ENCODE measurements at regions not wholly inside any gene's neighbourhood (a gene's known extent, or its start where the extent isn't known, plus 50 kb on each side); places are given as distances from the start of the nearest gene placed in this dataset.

DNA sequence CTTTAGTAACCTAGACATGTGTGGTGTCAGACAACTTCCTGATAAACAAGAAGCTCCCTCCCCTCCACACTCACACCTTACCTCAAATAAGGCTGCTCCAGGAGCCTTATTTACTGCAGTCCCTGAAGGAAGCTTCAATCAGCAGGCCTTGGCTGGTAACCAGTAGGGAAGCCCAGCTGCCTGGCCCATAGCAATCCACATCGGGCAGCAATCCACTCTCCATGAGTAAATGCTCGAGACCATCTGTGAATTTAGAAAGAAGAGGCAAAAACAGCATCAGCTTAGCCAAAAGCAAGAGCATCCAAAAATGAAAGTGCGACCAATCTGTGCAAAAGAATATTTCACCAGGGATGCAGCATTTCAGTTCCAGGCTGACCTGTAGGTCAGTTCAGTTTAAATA, 213.3 kb upstream of the TUSC1 start:
- Histone ChIP-seq H3K27me3 (replicated peaks; ENCODE audit: insufficient read depth) (no peaks in the 10 kb centered on the region), H3K36me3 (ENCODE audit: low read depth) (no peaks in the 10 kb centered on the region), H3K79me2 (ENCODE audit: insufficient read depth) (no peaks in the 10 kb centered on the region), H3K27ac (no peak overlapping the region), H3K4me3 (no peak overlapping the region), H3F3A (ENCODE audit: insufficient read depth) (no peaks in the 10 kb centered on the region), H3K4me2 (ENCODE audit: unreplicated experiment) (no peak overlapping the region), H3K9me2 (ENCODE audit: insufficient read depth) (no peaks in the 10 kb centered on the region), H4K20me1 (ENCODE audit: insufficient read depth) (no peaks in the 10 kb centered on the region), H3K4me1 (ENCODE audit: insufficient read depth) (no peaks in the 10 kb centered on the region), H2AFZ (no peak overlapping the region), H3K9me3 (ENCODE audit: low read depth) (no peaks in the 10 kb centered on the region), H3K9ac (no peak overlapping the region)
- 0% methylated on average over 3 of the region's 3 CpGs for WGBS, 2 experiments (ENCODE audit: low coverage in 1 of 2, low lambda C conversion rate in 2 of 2, missing lambda C conversion rate in 2 of 2)
- TF ChIP-seq EZH2 (IDR thresholded peaks at IDR 0.05; ENCODE audit: insufficient read depth, poor library complexity, severe bottlenecking): no peak
- no peak for TF ChIP-seq EZH2phosphoT487 (IDR thresholded peaks at IDR 0.05; ENCODE audit: insufficient read depth, low read depth)
- in situ Hi-C loops (cut with MboI): no loop called here
- DNase-seq: no peak

DNA sequence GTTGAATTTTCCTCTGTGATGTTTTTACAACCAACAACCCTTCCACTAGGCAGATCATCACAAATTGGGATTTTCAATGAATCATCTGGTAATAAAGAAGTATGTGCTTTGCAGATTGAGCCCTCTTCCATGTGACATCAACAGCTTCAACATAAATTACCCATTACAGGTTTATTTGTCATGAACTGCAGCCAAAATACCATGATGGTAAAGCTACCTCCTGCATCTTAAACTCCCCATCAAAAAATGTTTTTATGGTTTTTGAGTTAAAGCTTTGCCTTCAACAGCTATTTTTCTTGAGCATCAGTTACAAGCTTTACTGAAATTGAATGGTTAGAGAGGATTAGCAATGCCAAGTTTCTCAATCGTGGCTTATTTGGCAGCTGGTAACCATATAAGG, 211.4 kb upstream of the TUSC1 start:
- no peaks in the 10 kb centered on the region for H3K9me2 ChIP-seq (ENCODE audit: insufficient read depth)
- H3K79me2 ChIP-seq (ENCODE audit: insufficient read depth): no peaks in the 10 kb centered on the region
- no peaks in the 10 kb centered on the region for H3K9me3 ChIP-seq (ENCODE audit: low read depth)
- no peak for DNase-seq
- H3K4me1 ChIP-seq (ENCODE audit: insufficient read depth): no peaks in the 10 kb centered on the region
- H3K9ac ChIP-seq: no peak overlapping the region
- H3K36me3 ChIP-seq (ENCODE audit: low read depth): no peaks in the 10 kb centered on the region
- no peak overlapping the region for H2AFZ ChIP-seq
- WGBS, 2 experiments (ENCODE audit: low coverage in 1 of 2, low lambda C conversion rate in 2 of 2, missing lambda C conversion rate in 2 of 2): 15% methylated on average over 1 of the region's 1 CpG
- in situ Hi-C loops (cut with MboI): no loop called here
- no peak overlapping the region for H3K4me2 ChIP-seq (ENCODE audit: unreplicated experiment)
- no peaks in the 10 kb centered on the region for H3F3A ChIP-seq (ENCODE audit: insufficient read depth)
- no peaks in the 10 kb centered on the region for H4K20me1 ChIP-seq (ENCODE audit: insufficient read depth)
- H3K27ac ChIP-seq: no peak overlapping the region
- TF ChIP-seq EZH2 (IDR thresholded peaks at IDR 0.05; ENCODE audit: insufficient read depth, poor library complexity, severe bottlenecking) (no peak), EZH2phosphoT487 (IDR thresholded peaks at IDR 0.05; ENCODE audit: insufficient read depth, low read depth) (no peak)
- H3K27me3 ChIP-seq (replicated peaks; ENCODE audit: insufficient read depth): no peaks in the 10 kb centered on the region
- H3K4me3 ChIP-seq: no peak overlapping the region

- TF ChIP-seq EZH2phosphoT487 (IDR thresholded peaks at IDR 0.05; ENCODE audit: insufficient read depth, low read depth) (no peak), EZH2 (IDR thresholded peaks at IDR 0.05; ENCODE audit: insufficient read depth, poor library complexity, severe bottlenecking) (no peak)
- H3K27me3 ChIP-seq (replicated peaks; ENCODE audit: insufficient read depth): no peaks in the 10 kb centered on the region
- no peaks in the 10 kb centered on the region for H4K20me1 ChIP-seq (ENCODE audit: insufficient read depth)
- no peak for DNase-seq
- WGBS, 2 experiments (ENCODE audit: low coverage in 1 of 2, low lambda C conversion rate in 2 of 2, missing lambda C conversion rate in 2 of 2): 33 to 38% methylated on average over 1 of the region's 1 CpG
- H3K4me1 ChIP-seq (ENCODE audit: insufficient read depth): no peaks in the 10 kb centered on the region
- no peak overlapping the region for H3K9ac ChIP-seq
- no peaks in the 10 kb centered on the region for H3K9me2 ChIP-seq (ENCODE audit: insufficient read depth)
- no peaks in the 10 kb centered on the region for H3F3A ChIP-seq (ENCODE audit: insufficient read depth)
- H3K4me3 ChIP-seq: no peak overlapping the region
- in situ Hi-C loops (cut with MboI): no loop called here
- no peaks in the 10 kb centered on the region for H3K36me3 ChIP-seq (ENCODE audit: low read depth)
- no peak overlapping the region for H2AFZ ChIP-seq
- no peak overlapping the region for H3K27ac ChIP-seq
- H3K79me2 ChIP-seq (ENCODE audit: insufficient read depth): no peaks in the 10 kb centered on the region
- H3K4me2 ChIP-seq (ENCODE audit: unreplicated experiment): no peak overlapping the region
- no peaks in the 10 kb centered on the region for H3K9me3 ChIP-seq (ENCODE audit: low read depth)
Measured at GRCh38 chr9:25876248-25876647, 198.0 kb upstream of the TUSC1 start.

GRCh38 chr9:25864509-25864908, 186.3 kb upstream of the TUSC1 start:
- no peak overlapping the region for H3K4me2 ChIP-seq (ENCODE audit: unreplicated experiment)
- no peak overlapping the region for H2AFZ ChIP-seq
- no peaks in the 10 kb centered on the region for H3K79me2 ChIP-seq (ENCODE audit: insufficient read depth)
- 11 to 30% methylated on average over 1 of the region's 1 CpG for WGBS, 2 experiments (ENCODE audit: low coverage in 1 of 2, low lambda C conversion rate in 2 of 2, missing lambda C conversion rate in 2 of 2)
- H3K9ac ChIP-seq: no peak overlapping the region
- no peak overlapping the region for H3K4me3 ChIP-seq
- in situ Hi-C loops (cut with MboI): no loop called here
- no peaks in the 10 kb centered on the region for H3K36me3 ChIP-seq (ENCODE audit: low read depth)
- no peak for DNase-seq
- no peaks in the 10 kb centered on the region for H3F3A ChIP-seq (ENCODE audit: insufficient read depth)
- no peaks in the 10 kb centered on the region for H4K20me1 ChIP-seq (ENCODE audit: insufficient read depth)
- no peaks in the 10 kb centered on the region for H3K27me3 ChIP-seq (replicated peaks; ENCODE audit: insufficient read depth)
- H3K27ac ChIP-seq: no peak overlapping the region
- no peaks in the 10 kb centered on the region for H3K4me1 ChIP-seq (ENCODE audit: insufficient read depth)
- no peaks in the 10 kb centered on the region for H3K9me3 ChIP-seq (ENCODE audit: low read depth)
- no peak for TF ChIP-seq EZH2phosphoT487 (IDR thresholded peaks at IDR 0.05; ENCODE audit: insufficient read depth, low read depth)
- no peak for TF ChIP-seq EZH2 (IDR thresholded peaks at IDR 0.05; ENCODE audit: insufficient read depth, poor library complexity, severe bottlenecking)
- no peaks in the 10 kb centered on the region for H3K9me2 ChIP-seq (ENCODE audit: insufficient read depth)

DNA sequence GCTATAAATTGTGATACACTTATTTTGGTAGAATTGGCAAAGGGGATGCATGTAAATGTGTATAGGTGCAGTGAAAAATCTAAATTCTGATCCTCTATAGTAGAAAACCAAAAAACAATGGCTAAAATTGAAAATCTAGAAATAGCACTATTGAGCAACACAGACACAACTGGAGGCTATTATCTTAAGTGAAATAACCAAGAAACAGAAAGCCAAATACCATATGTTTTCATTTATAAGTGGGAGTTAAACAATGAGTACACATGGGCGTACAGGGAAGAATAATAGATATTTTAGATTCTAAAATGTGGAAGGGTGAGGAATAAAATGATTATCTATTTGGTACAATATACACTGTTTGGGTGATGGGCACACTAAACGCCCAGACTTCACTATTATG, 183.2 kb upstream of the TUSC1 start:
- Histone ChIP-seq H3K27ac (no peak overlapping the region), H3K4me2 (ENCODE audit: unreplicated experiment) (no peak overlapping the region), H3K9me3 (ENCODE audit: low read depth) (no peaks in the 10 kb centered on the region), H3K4me3 (no peak overlapping the region), H3K27me3 (replicated peaks; ENCODE audit: insufficient read depth) (no peaks in the 10 kb centered on the region), H3K9me2 (ENCODE audit: insufficient read depth) (no peaks in the 10 kb centered on the region), H3F3A (ENCODE audit: insufficient read depth) (no peaks in the 10 kb centered on the region), H3K79me2 (ENCODE audit: insufficient read depth) (no peaks in the 10 kb centered on the region), H2AFZ (no peak overlapping the region), H3K36me3 (ENCODE audit: low read depth) (no peaks in the 10 kb centered on the region), H4K20me1 (ENCODE audit: insufficient read depth) (no peaks in the 10 kb centered on the region), H3K9ac (no peak overlapping the region), H3K4me1 (ENCODE audit: insufficient read depth) (no peaks in the 10 kb centered on the region)
- TF ChIP-seq EZH2 (IDR thresholded peaks at IDR 0.05; ENCODE audit: insufficient read depth, poor library complexity, severe bottlenecking) (no peak), EZH2phosphoT487 (IDR thresholded peaks at IDR 0.05; ENCODE audit: insufficient read depth, low read depth) (no peak)
- WGBS, 2 experiments (ENCODE audit: low coverage in 1 of 2, low lambda C conversion rate in 2 of 2, missing lambda C conversion rate in 2 of 2): 4 to 10% methylated on average over 2 of the region's 2 CpGs
- peak; percentile 1 for DNase-seq
- in situ Hi-C loops (cut with MboI): no loop called here
